ENCODE measurements at regions not wholly inside any gene's neighbourhood (a gene's known extent, or its start where the extent isn't known, plus 50 kb on each side); places are given as distances from the start of the nearest gene placed in this dataset.

DNA sequence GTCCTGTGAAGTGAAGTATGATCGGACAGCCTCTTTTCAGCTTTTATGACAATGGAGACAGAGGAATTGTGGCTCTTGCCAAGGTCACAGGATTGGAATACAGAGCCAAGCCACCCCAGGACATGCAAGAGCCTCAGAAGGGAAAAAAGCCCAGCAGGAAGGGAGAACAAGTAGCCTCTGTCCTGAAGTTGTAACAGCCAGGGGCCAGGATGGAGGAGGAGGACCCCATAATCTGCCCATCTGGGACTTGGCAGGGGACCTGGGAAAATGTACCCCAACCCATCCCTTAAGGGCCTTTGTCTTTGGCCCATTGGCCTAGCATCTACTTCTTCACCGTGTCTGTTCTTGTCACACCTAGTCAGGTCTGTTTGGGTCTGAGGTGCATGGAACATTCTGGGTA, 60.4 kb upstream of the POLG start:
- CTCF ChIA-PET: interaction anchor here (0.6 to 16.0 kb wide), 6 partner anchors 15 to 85 kb away, joined by 3 to 237 read pairs (median 4); no protein-coding TSS in a partner anchor

More for the DNA sequence above, 60.4 kb upstream of the POLG start:
- no peak overlapping the region for H3K27ac ChIP-seq (ENCODE audit: extremely low read depth, low read depth, low read length)
- no peaks in the 10 kb centered on the region for H3K36me3 ChIP-seq (ENCODE audit: control insufficient read depth in 2 of 2, insufficient read depth in 1 of 2, low read length in 2 of 2)
- POLR2A ChIA-PET: no interaction called here
- H3K4me1 ChIP-seq (ENCODE audit: control insufficient read depth, insufficient read depth, low read length): no peaks in the 10 kb centered on the region
- no peaks in the 10 kb centered on the region for H3K9me3 ChIP-seq (ENCODE audit: control insufficient read depth, insufficient read depth, low read depth, low read length)
- TF ChIP-seq REPIN1 (tag by site-specific recombination; IDR thresholded peaks at IDR 0.05; ENCODE audit: low read depth) (no peak), OSR2 (tag by site-specific recombination; IDR thresholded peaks at IDR 0.05) (no peak), ZNF629 (tag by site-specific recombination; IDR thresholded peaks at IDR 0.05) (no peak), ZNF830 (tag by site-specific recombination; IDR thresholded peaks at IDR 0.05; ENCODE audit: low read depth) (no peak), ZNF354C (tag by site-specific recombination; IDR thresholded peaks at IDR 0.05; ENCODE audit: borderline replicate concordance, low read depth) (no peak), GLI2 (tag by site-specific recombination; IDR thresholded peaks at IDR 0.05; ENCODE audit: borderline replicate concordance, low read depth) (no peak), KLF10 (tag by site-specific recombination; IDR thresholded peaks at IDR 0.05) (no peak), ZNF701 (tag by site-specific recombination; IDR thresholded peaks at IDR 0.05) (no peak), ZNF2 (tag by site-specific recombination; IDR thresholded peaks at IDR 0.05) (no peak), ZNF169 (tag by site-specific recombination; IDR thresholded peaks at IDR 0.05) (no peak), ZNF660 (tag by site-specific recombination; IDR thresholded peaks at IDR 0.05) (no peak), ZSCAN30 (tag by site-specific recombination; IDR thresholded peaks at IDR 0.05) (no peak), ZNF112 (tag by site-specific recombination; IDR thresholded peaks at IDR 0.05) (no peak)
- TF ChIP-seq, protein P1, sequence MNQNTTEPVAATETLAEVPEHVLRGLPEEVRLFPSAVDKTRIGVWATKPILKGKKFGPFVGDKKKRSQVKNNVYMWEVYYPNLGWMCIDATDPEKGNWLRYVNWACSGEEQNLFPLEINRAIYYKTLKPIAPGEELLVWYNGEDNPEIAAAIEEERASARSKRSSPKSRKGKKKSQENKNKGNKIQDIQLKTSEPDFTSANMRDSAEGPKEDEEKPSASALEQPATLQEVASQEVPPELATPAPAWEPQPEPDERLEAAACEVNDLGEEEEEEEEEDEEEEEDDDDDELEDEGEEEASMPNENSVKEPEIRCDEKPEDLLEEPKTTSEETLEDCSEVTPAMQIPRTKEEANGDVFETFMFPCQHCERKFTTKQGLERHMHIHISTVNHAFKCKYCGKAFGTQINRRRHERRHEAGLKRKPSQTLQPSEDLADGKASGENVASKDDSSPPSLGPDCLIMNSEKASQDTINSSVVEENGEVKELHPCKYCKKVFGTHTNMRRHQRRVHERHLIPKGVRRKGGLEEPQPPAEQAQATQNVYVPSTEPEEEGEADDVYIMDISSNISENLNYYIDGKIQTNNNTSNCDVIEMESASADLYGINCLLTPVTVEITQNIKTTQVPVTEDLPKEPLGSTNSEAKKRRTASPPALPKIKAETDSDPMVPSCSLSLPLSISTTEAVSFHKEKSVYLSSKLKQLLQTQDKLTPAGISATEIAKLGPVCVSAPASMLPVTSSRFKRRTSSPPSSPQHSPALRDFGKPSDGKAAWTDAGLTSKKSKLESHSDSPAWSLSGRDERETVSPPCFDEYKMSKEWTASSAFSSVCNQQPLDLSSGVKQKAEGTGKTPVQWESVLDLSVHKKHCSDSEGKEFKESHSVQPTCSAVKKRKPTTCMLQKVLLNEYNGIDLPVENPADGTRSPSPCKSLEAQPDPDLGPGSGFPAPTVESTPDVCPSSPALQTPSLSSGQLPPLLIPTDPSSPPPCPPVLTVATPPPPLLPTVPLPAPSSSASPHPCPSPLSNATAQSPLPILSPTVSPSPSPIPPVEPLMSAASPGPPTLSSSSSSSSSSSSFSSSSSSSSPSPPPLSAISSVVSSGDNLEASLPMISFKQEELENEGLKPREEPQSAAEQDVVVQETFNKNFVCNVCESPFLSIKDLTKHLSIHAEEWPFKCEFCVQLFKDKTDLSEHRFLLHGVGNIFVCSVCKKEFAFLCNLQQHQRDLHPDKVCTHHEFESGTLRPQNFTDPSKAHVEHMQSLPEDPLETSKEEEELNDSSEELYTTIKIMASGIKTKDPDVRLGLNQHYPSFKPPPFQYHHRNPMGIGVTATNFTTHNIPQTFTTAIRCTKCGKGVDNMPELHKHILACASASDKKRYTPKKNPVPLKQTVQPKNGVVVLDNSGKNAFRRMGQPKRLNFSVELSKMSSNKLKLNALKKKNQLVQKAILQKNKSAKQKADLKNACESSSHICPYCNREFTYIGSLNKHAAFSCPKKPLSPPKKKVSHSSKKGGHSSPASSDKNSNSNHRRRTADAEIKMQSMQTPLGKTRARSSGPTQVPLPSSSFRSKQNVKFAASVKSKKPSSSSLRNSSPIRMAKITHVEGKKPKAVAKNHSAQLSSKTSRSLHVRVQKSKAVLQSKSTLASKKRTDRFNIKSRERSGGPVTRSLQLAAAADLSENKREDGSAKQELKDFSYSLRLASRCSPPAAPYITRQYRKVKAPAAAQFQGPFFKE (tag by site-specific recombination; IDR thresholded peaks at IDR 0.05; ENCODE audit: borderline replicate concordance): no peak
- TF ChIP-seq, protein P2, sequence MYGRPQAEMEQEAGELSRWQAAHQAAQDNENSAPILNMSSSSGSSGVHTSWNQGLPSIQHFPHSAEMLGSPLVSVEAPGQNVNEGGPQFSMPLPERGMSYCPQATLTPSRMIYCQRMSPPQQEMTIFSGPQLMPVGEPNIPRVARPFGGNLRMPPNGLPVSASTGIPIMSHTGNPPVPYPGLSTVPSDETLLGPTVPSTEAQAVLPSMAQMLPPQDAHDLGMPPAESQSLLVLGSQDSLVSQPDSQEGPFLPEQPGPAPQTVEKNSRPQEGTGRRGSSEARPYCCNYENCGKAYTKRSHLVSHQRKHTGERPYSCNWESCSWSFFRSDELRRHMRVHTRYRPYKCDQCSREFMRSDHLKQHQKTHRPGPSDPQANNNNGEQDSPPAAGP (tag by site-specific recombination; IDR thresholded peaks at IDR 0.05): no peak
- TF ChIP-seq, protein P3, sequence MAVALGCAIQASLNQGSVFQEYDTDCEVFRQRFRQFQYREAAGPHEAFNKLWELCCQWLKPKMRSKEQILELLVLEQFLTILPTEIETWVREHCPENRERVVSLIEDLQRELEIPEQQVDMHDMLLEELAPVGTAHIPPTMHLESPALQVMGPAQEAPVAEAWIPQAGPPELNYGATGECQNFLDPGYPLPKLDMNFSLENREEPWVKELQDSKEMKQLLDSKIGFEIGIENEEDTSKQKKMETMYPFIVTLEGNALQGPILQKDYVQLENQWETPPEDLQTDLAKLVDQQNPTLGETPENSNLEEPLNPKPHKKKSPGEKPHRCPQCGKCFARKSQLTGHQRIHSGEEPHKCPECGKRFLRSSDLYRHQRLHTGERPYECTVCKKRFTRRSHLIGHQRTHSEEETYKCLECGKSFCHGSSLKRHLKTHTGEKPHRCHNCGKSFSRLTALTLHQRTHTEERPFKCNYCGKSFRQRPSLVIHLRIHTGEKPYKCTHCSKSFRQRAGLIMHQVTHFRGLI (tag by site-specific recombination; IDR thresholded peaks at IDR 0.05): no peak
- TF ChIP-seq, protein P4, sequence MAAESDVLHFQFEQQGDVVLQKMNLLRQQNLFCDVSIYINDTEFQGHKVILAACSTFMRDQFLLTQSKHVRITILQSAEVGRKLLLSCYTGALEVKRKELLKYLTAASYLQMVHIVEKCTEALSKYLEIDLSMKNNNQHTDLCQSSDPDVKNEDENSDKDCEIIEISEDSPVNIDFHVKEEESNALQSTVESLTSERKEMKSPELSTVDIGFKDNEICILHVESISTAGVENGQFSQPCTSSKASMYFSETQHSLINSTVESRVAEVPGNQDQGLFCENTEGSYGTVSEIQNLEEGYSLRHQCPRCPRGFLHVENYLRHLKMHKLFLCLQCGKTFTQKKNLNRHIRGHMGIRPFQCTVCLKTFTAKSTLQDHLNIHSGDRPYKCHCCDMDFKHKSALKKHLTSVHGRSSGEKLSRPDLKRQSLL (tag by site-specific recombination; IDR thresholded peaks at IDR 0.05): no peak
- TF ChIP-seq, protein P5, sequence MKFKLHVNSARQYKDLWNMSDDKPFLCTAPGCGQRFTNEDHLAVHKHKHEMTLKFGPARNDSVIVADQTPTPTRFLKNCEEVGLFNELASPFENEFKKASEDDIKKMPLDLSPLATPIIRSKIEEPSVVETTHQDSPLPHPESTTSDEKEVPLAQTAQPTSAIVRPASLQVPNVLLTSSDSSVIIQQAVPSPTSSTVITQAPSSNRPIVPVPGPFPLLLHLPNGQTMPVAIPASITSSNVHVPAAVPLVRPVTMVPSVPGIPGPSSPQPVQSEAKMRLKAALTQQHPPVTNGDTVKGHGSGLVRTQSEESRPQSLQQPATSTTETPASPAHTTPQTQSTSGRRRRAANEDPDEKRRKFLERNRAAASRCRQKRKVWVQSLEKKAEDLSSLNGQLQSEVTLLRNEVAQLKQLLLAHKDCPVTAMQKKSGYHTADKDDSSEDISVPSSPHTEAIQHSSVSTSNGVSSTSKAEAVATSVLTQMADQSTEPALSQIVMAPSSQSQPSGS (tag by site-specific recombination; IDR thresholded peaks at IDR 0.05; ENCODE audit: low read depth): no peak
- TF ChIP-seq, protein P6, sequence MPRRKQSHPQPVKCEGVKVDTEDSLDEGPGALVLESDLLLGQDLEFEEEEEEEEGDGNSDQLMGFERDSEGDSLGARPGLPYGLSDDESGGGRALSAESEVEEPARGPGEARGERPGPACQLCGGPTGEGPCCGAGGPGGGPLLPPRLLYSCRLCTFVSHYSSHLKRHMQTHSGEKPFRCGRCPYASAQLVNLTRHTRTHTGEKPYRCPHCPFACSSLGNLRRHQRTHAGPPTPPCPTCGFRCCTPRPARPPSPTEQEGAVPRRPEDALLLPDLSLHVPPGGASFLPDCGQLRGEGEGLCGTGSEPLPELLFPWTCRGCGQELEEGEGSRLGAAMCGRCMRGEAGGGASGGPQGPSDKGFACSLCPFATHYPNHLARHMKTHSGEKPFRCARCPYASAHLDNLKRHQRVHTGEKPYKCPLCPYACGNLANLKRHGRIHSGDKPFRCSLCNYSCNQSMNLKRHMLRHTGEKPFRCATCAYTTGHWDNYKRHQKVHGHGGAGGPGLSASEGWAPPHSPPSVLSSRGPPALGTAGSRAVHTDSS (tag by site-specific recombination; IDR thresholded peaks at IDR 0.05): no peak
- no peak overlapping the region for H3K4me3 ChIP-seq (ENCODE audit: low read depth, low read length)
